Cardiac fibroblast (primary cell): ENCODE measurements at regions not wholly inside any gene's neighbourhood (a gene's known extent, or its start where the extent isn't known, plus 50 kb on each side); places are given as distances from the start of the nearest gene placed in this dataset.
A peak's percentile ranks its signal among the peaks of the same experiment; 100 is the strongest.

Experiments
- DNase-seq, 2 donors: peaks; one replicate each; pipeline versions ENCODE4 v3.0.0 to v3.0.0-alpha.2; 2010; ENCODE audit warnings: low read depth in 2 of 2
- H3K4me3 ChIP-seq, 2 donors: replicated peaks in 1 of 2; 1 replicate in 1 of 2; 2 replicates in 1 of 2; pipeline ENCODE4 v1.5.1; 2011; ENCODE audit warnings: low read depth in 2 of 2, low read length in 2 of 2, mild to moderate bottlenecking in 2 of 2, moderate library complexity in 1 of 2
- CTCF ChIP-seq: IDR thresholded peaks from one replicate; pipeline ENCODE4 v1.5.1; 2011; ENCODE audit warnings: low read depth, mild to moderate bottlenecking, low read length, inconsistent platforms

DNA sequence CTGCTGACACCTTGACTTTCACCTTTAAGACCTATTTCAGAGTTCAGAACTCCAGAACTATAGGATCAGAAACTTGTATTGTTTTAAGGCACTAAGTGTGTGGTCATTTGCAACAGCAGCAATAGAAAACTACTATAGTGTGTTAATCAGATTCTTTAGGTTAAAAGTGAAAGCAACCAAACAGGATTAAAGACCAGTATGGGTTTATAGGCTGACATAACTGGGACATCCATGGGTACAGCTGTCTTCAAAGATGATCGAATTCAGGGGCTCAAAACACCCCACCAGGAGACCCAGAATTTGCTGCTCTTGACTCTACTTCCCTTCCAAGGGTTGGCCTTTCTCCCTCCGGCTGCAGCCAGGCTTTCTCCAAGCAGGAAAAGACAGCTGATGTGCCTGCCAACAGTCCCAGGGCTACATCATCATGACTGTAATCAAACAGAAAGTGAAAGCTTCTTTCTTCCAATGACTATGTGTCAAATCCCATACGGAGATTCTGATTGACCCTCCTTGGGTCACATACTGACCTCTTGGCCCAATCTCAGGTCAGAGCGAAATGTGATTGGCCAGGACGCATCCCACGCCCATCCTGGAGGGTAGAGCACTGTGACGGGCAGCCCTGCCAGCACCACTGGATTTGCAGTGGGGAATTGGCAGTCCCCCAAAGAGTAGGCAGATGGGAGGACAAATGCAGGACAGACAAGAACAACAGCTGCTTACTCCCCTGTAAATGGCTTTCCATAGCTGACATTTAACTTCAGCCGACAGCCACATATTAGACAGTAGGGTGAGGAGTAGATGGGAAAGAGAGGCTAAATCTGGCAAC lies 51.4 kb upstream of the RNF7 start:
- peak; percentile 71 to 80 for DNase-seq
- no peak for TF ChIP-seq CTCF
- peak overlapping the region; percentile 24 to 37 for H3K4me3 ChIP-seq
